ENCODE measurements at regions not wholly inside any gene's neighbourhood (a gene's known extent, or its start where the extent isn't known, plus 50 kb on each side); places are given as distances from the start of the nearest gene placed in this dataset.

- TF ChIP-seq POLR2A (IDR thresholded peaks at IDR 0.05) (no peak), CTCF (IDR thresholded peaks at IDR 0.05) (no peak)
Measured at GRCh38 chr12:58576916-58577315, 343.4 kb downstream of the LRIG3 start.
